ENCODE measurements at regions not wholly inside any gene's neighbourhood (a gene's known extent, or its start where the extent isn't known, plus 50 kb on each side); places are given as distances from the start of the nearest gene placed in this dataset.
A peak's percentile ranks its signal among the peaks of the same experiment; 100 is the strongest.

GRCh38 chr1:81703756-81704463 lies 96.8 kb upstream of the ADGRL2 start:
- H3K36me3 ChIP-seq, result no peaks in the 10 kb centered on the region
- H3K4me1 ChIP-seq, result peaks cover 0 to 46% (median 0%) of the 10 kb centered on the region in 3 donors
- no peaks in the 10 kb centered on the region for H3K27me3 ChIP-seq
- peak overlapping the region in 1 of 4 donors; percentile 6 for H3K27ac ChIP-seq
- TF ChIP-seq POLR2A (IDR thresholded peaks at IDR 0.05), result no peak
- no peak for TF ChIP-seq CTCF (IDR thresholded peaks at IDR 0.05)
- 88 to 90% methylated on average over 3 to 5 of the region's 5 CpGs for WGBS, 2 donors
- intact Hi-C loops (cut with DNase I), result no loop called here
- no peaks in the 10 kb centered on the region for H3K9me3 ChIP-seq
- DNase-seq, result no peak
- H3K4me3 ChIP-seq, result no peak overlapping the region

- TF ChIP-seq CTCF (IDR thresholded peaks at IDR 0.05) (no peak), POLR2A (IDR thresholded peaks at IDR 0.05) (no peak)
- no peak for DNase-seq
- 49 to 75% methylated on average over 3 of the region's 3 CpGs for WGBS, 2 donors
- intact Hi-C loops (cut with DNase I), result no loop called here
- Histone ChIP-seq H3K4me3 (no peak overlapping the region), H3K36me3 (no peaks in the 10 kb centered on the region), H3K27ac (no peak overlapping the region), H3K4me1 (peaks cover 0 to 51% (median 0%) of the 10 kb centered on the region in 3 donors), H3K9me3 (no peaks in the 10 kb centered on the region), H3K27me3 (no peaks in the 10 kb centered on the region)
Observed at GRCh38 chr1:81703391-81703755, 97.4 kb upstream of the ADGRL2 start.

DNA sequence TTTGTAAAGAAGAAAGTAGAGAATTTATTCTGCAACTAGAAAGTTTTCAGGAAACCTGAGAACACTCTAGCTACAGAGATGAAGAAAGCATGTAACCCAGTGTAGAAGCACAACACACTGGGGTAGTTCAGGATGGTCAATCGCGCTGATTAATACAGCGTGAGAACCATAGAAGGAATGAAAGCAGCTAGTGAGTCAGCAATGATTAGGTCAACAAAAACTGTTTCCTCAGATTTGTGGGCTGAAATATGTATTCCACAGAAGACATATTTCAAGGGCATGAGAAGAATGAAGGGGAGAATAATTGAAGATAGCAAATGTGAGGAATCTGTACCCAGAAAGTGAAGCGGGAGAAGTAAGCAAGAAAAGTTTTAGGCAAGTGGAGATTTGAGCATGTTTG lies 97.8 kb upstream of the ADGRL2 start:
- WGBS, 2 donors, result 63 to 77% methylated on average over 4 of the region's 4 CpGs
- intact Hi-C loops (cut with DNase I), result no loop called here
- no peak for TF ChIP-seq POLR2A (IDR thresholded peaks at IDR 0.05)
- TF ChIP-seq CTCF (IDR thresholded peaks at IDR 0.05), result no peak
- no peaks in the 10 kb centered on the region for H3K36me3 ChIP-seq
- peaks cover 0 to 54% (median 0%) of the 10 kb centered on the region in 3 donors for H3K4me1 ChIP-seq
- H3K9me3 ChIP-seq, result no peaks in the 10 kb centered on the region
- H3K27ac ChIP-seq, result no peak overlapping the region
- H3K27me3 ChIP-seq, result no peaks in the 10 kb centered on the region
- no peak overlapping the region for H3K4me3 ChIP-seq
- DNase-seq, result no peak

GRCh38 chr1:81702079-81702715 lies 98.5 kb upstream of the ADGRL2 start:
- no peak for DNase-seq

More at GRCh38 chr1:81702079-81702715, 98.5 kb upstream of the ADGRL2 start:
- H3K9me3 ChIP-seq, result no peaks in the 10 kb centered on the region
- 82 to 83% methylated on average over 2 of the region's 2 CpGs for WGBS, 2 donors
- no peaks in the 10 kb centered on the region for H3K36me3 ChIP-seq
- H3K4me3 ChIP-seq, result peak overlapping the region in 3 of 4 donors; percentile 17 to 42 (median 37)
- H3K4me1 ChIP-seq, result peaks cover 0 to 57% (median 0%) of the 10 kb centered on the region in 3 donors
- no peak for TF ChIP-seq CTCF (IDR thresholded peaks at IDR 0.05)
- TF ChIP-seq POLR2A (IDR thresholded peaks at IDR 0.05), result no peak
- intact Hi-C loops (cut with DNase I), result no loop called here
- H3K27ac ChIP-seq, result peak overlapping the region in 1 of 4 donors; percentile 79
- no peaks in the 10 kb centered on the region for H3K27me3 ChIP-seq
